ENCODE measurements at regions not wholly inside any gene's neighbourhood (a gene's known extent, or its start where the extent isn't known, plus 50 kb on each side); places are given as distances from the start of the nearest gene placed in this dataset.

GRCh38 chr5:156174225-156174624 lies 152.7 kb upstream of the SGCD start:
- TF ChIP-seq CTCF (IDR thresholded peaks at IDR 0.05): no peak
- H3K27me3 ChIP-seq (ENCODE audit: insufficient read depth in 3 of 3, low read length in 2 of 3): no peaks in the 10 kb centered on the region
- ATAC-seq (peak; percentile 43 to 77 (median 62)), DNase-seq (no peak)
- H3K4me1 ChIP-seq: peaks cover 9% of the 10 kb centered on the region
- no peak overlapping the region for H3K4me3 ChIP-seq
- 23 to 41% (median 25%) methylated on average over 2 of the region's 2 CpGs for WGBS, 3 donors
- intact Hi-C loops (cut with DNase I): loop anchor here in 1 of 2 donors (5.0 kb wide), 1 partner anchor 153 kb away; the partner anchor contains the start of gene SGCD
- no peaks in the 10 kb centered on the region for H3K9me3 ChIP-seq
- H3K27ac ChIP-seq: peak overlapping the region; percentile 61
- no peaks in the 10 kb centered on the region for H3K36me3 ChIP-seq (ENCODE audit: insufficient read depth in 1 of 2, low read depth in 1 of 2)

DNA sequence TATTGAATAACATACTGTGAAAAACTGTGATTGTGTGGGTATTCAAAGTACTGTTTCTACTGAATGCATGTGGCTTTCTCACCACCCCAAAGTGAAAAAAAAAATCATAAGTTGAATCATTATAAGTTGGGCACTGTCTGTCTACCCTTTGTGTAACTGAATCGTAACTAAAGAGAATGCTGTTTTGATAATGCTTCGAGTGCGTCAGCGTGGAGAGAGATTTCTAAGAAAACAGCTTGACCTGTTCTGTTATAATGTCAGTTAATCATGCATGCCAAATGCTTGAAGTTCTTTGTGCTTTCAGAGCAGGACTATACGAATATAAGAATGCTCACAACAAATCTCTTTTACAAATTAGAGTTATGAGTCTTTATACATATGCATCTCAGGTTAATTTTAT lies 148.8 kb upstream of the SGCD start:
- no peak for ATAC-seq
- TF ChIP-seq CTCF (IDR thresholded peaks at IDR 0.05): no peak
- no peaks in the 10 kb centered on the region for H3K27me3 ChIP-seq (ENCODE audit: insufficient read depth in 3 of 3, low read length in 2 of 3)

GRCh38 chr5:156181656-156182055 lies 145.3 kb upstream of the SGCD start:
- H3K27ac ChIP-seq: no peak overlapping the region
- intact Hi-C loops (cut with DNase I): no loop called here
- H3K27me3 ChIP-seq (ENCODE audit: insufficient read depth in 3 of 3, low read length in 2 of 3): no peaks in the 10 kb centered on the region
- H3K4me1 ChIP-seq: no peaks in the 10 kb centered on the region
- H3K9me3 ChIP-seq: no peaks in the 10 kb centered on the region
- H3K4me3 ChIP-seq: no peak overlapping the region
- TF ChIP-seq CTCF (IDR thresholded peaks at IDR 0.05): no peak
- 94 to 97% (median 95%) methylated on average over 1 of the region's 1 CpG for WGBS, 3 donors
- DNase-seq (no peak), ATAC-seq (no peak)
- no peaks in the 10 kb centered on the region for H3K36me3 ChIP-seq (ENCODE audit: insufficient read depth in 1 of 2, low read depth in 1 of 2)

More for the DNA sequence above, 148.8 kb upstream of the SGCD start:
- no peaks in the 10 kb centered on the region for H3K4me1 ChIP-seq
- no peak for DNase-seq
- H3K36me3 ChIP-seq (ENCODE audit: insufficient read depth in 1 of 2, low read depth in 1 of 2): no peaks in the 10 kb centered on the region
- 45 to 65% (median 60%) methylated on average over 5 of the region's 5 CpGs for WGBS, 3 donors
- H3K9me3 ChIP-seq: no peaks in the 10 kb centered on the region
- H3K4me3 ChIP-seq: no peak overlapping the region
- intact Hi-C loops (cut with DNase I): no loop called here
- H3K27ac ChIP-seq: no peak overlapping the region

DNA sequence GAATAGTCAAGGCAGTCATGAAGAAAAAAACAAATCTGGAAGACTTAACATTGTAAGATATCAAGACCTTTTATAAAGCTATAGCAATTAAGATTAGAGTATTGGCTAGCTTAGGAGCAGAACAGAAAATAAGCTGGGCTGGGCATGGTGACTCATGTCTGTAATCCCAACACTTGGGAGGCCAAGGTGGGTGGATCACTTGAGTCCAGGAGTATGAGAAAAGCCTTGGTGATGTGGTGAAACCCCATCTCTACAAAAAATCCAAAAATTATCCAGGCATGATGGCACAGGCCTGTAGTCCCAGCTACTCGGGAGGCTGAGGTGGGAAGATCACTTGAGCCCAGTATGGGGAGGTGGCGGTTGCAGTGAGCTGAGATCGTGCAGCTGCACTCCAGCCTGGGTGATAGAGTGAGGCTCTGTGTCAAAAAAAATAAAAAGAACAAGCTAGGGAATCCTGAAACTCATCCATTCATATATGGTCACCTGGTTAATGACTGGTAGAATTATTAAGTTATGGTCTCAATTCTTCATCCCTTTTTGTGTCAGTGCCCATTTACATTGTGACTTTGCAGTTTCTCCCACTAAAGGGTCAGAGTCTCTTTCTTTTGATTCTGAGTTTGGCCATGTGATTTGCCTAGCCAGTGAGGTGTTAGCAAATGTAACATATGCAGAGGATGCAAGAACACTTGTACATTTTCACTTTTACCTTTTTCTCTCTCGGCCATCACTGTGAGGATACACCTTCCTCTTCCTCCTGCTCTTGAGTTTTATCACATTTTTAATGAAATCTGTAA lies 144.6 kb upstream of the SGCD start:
- no peak for ATAC-seq
- Histone ChIP-seq H3K27me3 (ENCODE audit: insufficient read depth in 3 of 3, low read length in 2 of 3) (no peaks in the 10 kb centered on the region), H3K36me3 (ENCODE audit: insufficient read depth in 1 of 2, low read depth in 1 of 2) (no peaks in the 10 kb centered on the region), H3K27ac (no peak overlapping the region), H3K4me1 (no peaks in the 10 kb centered on the region), H3K4me3 (no peak overlapping the region), H3K9me3 (no peaks in the 10 kb centered on the region)
- DNase-seq: no peak
- no peak for TF ChIP-seq CTCF (IDR thresholded peaks at IDR 0.05)
- WGBS, 3 donors: 77 to 91% (median 85%) methylated on average over 4 of the region's 4 CpGs
- intact Hi-C loops (cut with DNase I): no loop called here
